ENCODE measurements at regions not wholly inside any gene's neighbourhood (a gene's known extent, or its start where the extent isn't known, plus 50 kb on each side); places are given as distances from the start of the nearest gene placed in this dataset.
"Not testable (repeated sequence)": the region's sequence is repeated elsewhere in the genome, so short reads cannot be mapped to it uniquely, and the experiment has no call there.

DNA sequence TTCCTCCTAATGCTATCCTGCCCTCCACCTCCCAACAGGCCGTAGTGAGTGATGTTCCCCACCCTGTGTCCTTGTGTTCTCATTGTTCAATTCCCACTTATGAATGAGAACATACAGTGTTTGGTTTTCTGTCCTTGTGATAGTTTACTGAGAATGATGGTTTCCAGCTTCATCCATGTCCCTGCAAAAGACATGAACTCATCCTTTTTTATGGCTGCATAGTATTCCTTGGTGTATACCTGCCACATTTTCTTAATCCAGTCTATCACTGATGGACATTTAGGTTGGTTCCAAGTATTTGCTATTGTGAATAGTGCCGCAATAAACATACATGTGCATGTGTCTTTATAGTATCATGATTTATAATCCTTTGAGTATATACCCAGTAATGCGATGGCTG is 88.5 kb upstream of the PABPC3 start:
- not testable (repeated sequence) for H2BK5ac ChIP-seq (ENCODE audit: low read depth, low read length, poor library complexity, severe bottlenecking); H3K4me1 ChIP-seq (ENCODE audit: control insufficient read depth, insufficient read depth, low read depth, low read length); DNase-seq; H3K9ac ChIP-seq (ENCODE audit: low read length); H3K27ac ChIP-seq (ENCODE audit: low read length, poor library complexity, severe bottlenecking); H3K14ac ChIP-seq (ENCODE audit: low read length in 2 of 2); H3K23ac ChIP-seq (ENCODE audit: low read length in 2 of 2); H3K79me1 ChIP-seq (replicated peaks; ENCODE audit: low read length, poor library complexity, severe bottlenecking); H4K8ac ChIP-seq (ENCODE audit: low read length); H3K36me3 ChIP-seq (ENCODE audit: control insufficient read depth in 1 of 2, insufficient read depth in 2 of 2, low read depth in 1 of 2, low read length in 2 of 2); H3K9me3 ChIP-seq (ENCODE audit: control insufficient read depth, low read length); H2BK15ac ChIP-seq (ENCODE audit: low read depth, poor library complexity, severe bottlenecking); H2BK12ac ChIP-seq (ENCODE audit: low read length in 2 of 2); H3K18ac ChIP-seq (ENCODE audit: low read depth in 1 of 2, low read length in 2 of 2); H3K27me3 ChIP-seq (ENCODE audit: control insufficient read depth in 1 of 2, insufficient read depth in 1 of 2, low read length in 2 of 2); H2AK5ac ChIP-seq (ENCODE audit: low read length, severe bottlenecking); H4K91ac ChIP-seq (ENCODE audit: low read length); H3K4ac ChIP-seq (ENCODE audit: low read depth in 1 of 2, low read length in 2 of 2); H3K4me3 ChIP-seq (ENCODE audit: insufficient read depth in 1 of 2, low read depth in 1 of 2, low read length in 2 of 2); H2AFZ ChIP-seq (ENCODE audit: low read depth, low read length); H2BK120ac ChIP-seq (ENCODE audit: low read depth, low read length); H3K4me2 ChIP-seq (ENCODE audit: low read length, poor library complexity, severe bottlenecking)
- 100% methylated on average over 1 of the region's 3 CpGs for WGBS

DNA sequence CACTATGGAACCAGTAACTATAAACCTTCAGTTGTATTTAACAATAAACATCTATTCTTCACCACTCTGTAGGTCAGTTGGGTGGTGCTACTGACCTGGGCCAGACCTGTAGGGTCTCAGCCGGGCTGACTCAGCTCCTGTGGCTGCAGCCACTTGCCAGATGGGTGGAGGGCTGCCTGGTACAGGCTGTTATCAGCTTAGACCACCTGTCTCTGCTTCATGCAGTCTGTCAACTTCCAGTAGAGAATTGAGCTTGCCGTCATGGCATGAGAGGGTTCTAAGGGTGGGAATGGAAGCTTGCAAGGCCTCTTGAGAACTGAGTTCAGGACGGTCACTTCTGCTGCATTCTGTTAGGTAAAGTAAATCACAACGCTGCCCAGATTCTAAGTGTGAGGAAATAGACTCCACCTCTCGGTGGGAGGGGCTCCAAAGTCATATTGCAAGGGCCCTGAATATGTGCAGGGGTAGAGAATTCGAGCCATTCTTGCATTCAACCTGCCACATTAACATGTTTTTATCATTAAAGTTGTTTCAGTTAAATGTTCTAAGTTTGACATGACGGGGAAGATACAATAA is 81.5 kb upstream of the PABPC3 start:
- not testable (repeated sequence) for H2BK120ac ChIP-seq (ENCODE audit: low read depth, low read length); H2AK5ac ChIP-seq (ENCODE audit: low read length, severe bottlenecking); H3K23ac ChIP-seq (ENCODE audit: low read length in 2 of 2); H3K4ac ChIP-seq (ENCODE audit: low read depth in 1 of 2, low read length in 2 of 2); H4K8ac ChIP-seq (ENCODE audit: low read length); H3K9me3 ChIP-seq (ENCODE audit: control insufficient read depth, low read length); H2BK15ac ChIP-seq (ENCODE audit: low read depth, poor library complexity, severe bottlenecking); H2AFZ ChIP-seq (ENCODE audit: low read depth, low read length); H3K4me3 ChIP-seq (ENCODE audit: insufficient read depth in 1 of 2, low read depth in 1 of 2, low read length in 2 of 2); DNase-seq; H3K9ac ChIP-seq (ENCODE audit: low read length); H3K18ac ChIP-seq (ENCODE audit: low read depth in 1 of 2, low read length in 2 of 2); H3K4me1 ChIP-seq (ENCODE audit: control insufficient read depth, insufficient read depth, low read depth, low read length); H4K91ac ChIP-seq (ENCODE audit: low read length); H2BK5ac ChIP-seq (ENCODE audit: low read depth, low read length, poor library complexity, severe bottlenecking); H3K79me1 ChIP-seq (replicated peaks; ENCODE audit: low read length, poor library complexity, severe bottlenecking); H3K27ac ChIP-seq (ENCODE audit: low read length, poor library complexity, severe bottlenecking); H2BK12ac ChIP-seq (ENCODE audit: low read length in 2 of 2); H3K4me2 ChIP-seq (ENCODE audit: low read length, poor library complexity, severe bottlenecking); H3K36me3 ChIP-seq (ENCODE audit: control insufficient read depth in 1 of 2, insufficient read depth in 2 of 2, low read depth in 1 of 2, low read length in 2 of 2); H3K14ac ChIP-seq (ENCODE audit: low read length in 2 of 2)
- 62% methylated on average over 4 of the region's 7 CpGs for WGBS
- peaks cover 9 to 43% of the 10 kb centered on the region in 2 experiments for H3K27me3 ChIP-seq (ENCODE audit: control insufficient read depth in 1 of 2, insufficient read depth in 1 of 2, low read length in 2 of 2)

DNA sequence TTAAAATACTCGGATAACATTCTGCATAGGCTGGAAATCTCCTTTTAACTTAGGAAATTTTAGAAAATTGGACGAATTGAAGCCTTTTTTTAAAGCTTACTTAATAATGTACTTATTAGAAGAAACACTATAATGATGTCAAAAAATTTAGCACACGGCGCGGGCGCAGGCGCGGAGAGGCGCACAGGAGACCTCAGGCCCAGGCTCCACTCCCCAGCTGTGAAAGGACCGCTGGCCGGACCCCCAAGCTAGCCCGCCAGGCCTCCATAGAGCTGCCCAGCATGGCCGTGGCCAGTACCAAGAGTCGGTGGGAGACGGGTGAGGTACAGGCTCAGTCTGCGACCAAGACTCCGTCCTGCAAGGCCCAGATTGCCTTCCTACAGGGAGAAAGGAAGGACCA is 78.8 kb upstream of the PABPC3 start:
- H3K27me3 ChIP-seq (ENCODE audit: control insufficient read depth in 1 of 2, insufficient read depth in 1 of 2, low read length in 2 of 2), result peaks cover 18 to 58% of the 10 kb centered on the region in 2 experiments
- not testable (repeated sequence) for H2BK12ac ChIP-seq (ENCODE audit: low read length in 2 of 2); H3K23ac ChIP-seq (ENCODE audit: low read length in 2 of 2); H2BK120ac ChIP-seq (ENCODE audit: low read depth, low read length); H2BK15ac ChIP-seq (ENCODE audit: low read depth, poor library complexity, severe bottlenecking); H3K9me3 ChIP-seq (ENCODE audit: control insufficient read depth, low read length); H3K4ac ChIP-seq (ENCODE audit: low read depth in 1 of 2, low read length in 2 of 2); H3K14ac ChIP-seq (ENCODE audit: low read length in 2 of 2); H3K4me1 ChIP-seq (ENCODE audit: control insufficient read depth, insufficient read depth, low read depth, low read length); H3K4me3 ChIP-seq (ENCODE audit: insufficient read depth in 1 of 2, low read depth in 1 of 2, low read length in 2 of 2); H2AFZ ChIP-seq (ENCODE audit: low read depth, low read length); H3K9ac ChIP-seq (ENCODE audit: low read length); H2BK5ac ChIP-seq (ENCODE audit: low read depth, low read length, poor library complexity, severe bottlenecking); H3K27ac ChIP-seq (ENCODE audit: low read length, poor library complexity, severe bottlenecking); H4K91ac ChIP-seq (ENCODE audit: low read length); H3K18ac ChIP-seq (ENCODE audit: low read depth in 1 of 2, low read length in 2 of 2); H2AK5ac ChIP-seq (ENCODE audit: low read length, severe bottlenecking); DNase-seq; H3K79me1 ChIP-seq (replicated peaks; ENCODE audit: low read length, poor library complexity, severe bottlenecking); H3K36me3 ChIP-seq (ENCODE audit: control insufficient read depth in 1 of 2, insufficient read depth in 2 of 2, low read depth in 1 of 2, low read length in 2 of 2); H3K4me2 ChIP-seq (ENCODE audit: low read length, poor library complexity, severe bottlenecking); H4K8ac ChIP-seq (ENCODE audit: low read length)
- 93% methylated on average over 16 of the region's 17 CpGs for WGBS

DNA sequence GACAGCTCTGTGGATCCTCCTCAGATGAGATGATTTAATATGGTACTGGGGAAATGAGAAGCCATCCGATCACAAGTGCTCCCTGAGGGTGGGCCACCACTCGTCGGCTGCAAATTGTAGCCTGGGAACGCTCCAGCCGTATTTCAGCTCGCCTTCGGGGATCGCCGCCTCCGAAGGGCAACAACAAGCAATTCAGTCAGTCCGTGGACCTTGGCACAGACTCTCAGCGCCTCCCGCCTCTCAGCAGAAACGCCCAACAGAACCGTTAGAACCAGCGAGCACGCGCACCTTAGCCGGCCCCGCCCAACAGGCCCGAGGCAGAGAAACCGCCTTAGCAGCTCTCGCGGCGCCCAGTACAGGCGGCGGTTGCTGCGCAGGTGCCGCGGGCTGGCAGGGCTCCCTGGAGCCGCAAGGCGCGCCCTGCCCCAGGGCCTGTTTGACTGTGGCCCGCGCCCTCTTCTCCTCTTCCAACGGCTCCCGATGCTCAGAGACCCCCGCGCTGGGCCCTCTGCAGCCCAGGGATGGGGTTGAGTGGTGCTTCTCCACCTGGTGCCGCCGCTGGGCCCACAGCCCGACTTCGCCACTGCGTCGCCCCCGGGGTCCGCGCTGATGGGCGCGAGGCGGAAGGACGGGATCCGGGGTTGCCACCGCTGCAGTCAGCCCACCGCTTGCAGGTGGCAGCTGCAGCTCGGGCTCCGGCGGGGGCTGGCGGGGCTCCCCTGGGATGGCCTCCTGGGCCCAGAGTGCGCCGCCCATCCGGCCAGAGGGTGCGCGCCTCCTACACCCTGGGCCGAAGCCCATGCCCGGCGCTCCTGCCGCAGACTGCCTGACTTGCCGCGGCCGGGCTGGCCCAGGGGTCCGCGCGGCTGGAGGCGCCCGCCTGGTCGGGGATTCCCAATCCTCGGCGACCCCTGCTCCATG is 77.9 kb upstream of the PABPC3 start:
- 6% methylated on average over 66 of the region's 79 CpGs for WGBS

More for the DNA sequence above, 77.9 kb upstream of the PABPC3 start:
- not testable (repeated sequence) for H3K27ac ChIP-seq (ENCODE audit: low read length, poor library complexity, severe bottlenecking); H2BK12ac ChIP-seq (ENCODE audit: low read length in 2 of 2); H3K79me1 ChIP-seq (replicated peaks; ENCODE audit: low read length, poor library complexity, severe bottlenecking); H3K36me3 ChIP-seq (ENCODE audit: control insufficient read depth in 1 of 2, insufficient read depth in 2 of 2, low read depth in 1 of 2, low read length in 2 of 2); H3K18ac ChIP-seq (ENCODE audit: low read depth in 1 of 2, low read length in 2 of 2); H2AFZ ChIP-seq (ENCODE audit: low read depth, low read length); H3K4ac ChIP-seq (ENCODE audit: low read depth in 1 of 2, low read length in 2 of 2); H3K4me1 ChIP-seq (ENCODE audit: control insufficient read depth, insufficient read depth, low read depth, low read length); H3K9ac ChIP-seq (ENCODE audit: low read length); H2BK15ac ChIP-seq (ENCODE audit: low read depth, poor library complexity, severe bottlenecking); H2BK5ac ChIP-seq (ENCODE audit: low read depth, low read length, poor library complexity, severe bottlenecking); H4K91ac ChIP-seq (ENCODE audit: low read length); H4K8ac ChIP-seq (ENCODE audit: low read length); H2BK120ac ChIP-seq (ENCODE audit: low read depth, low read length); DNase-seq; H2AK5ac ChIP-seq (ENCODE audit: low read length, severe bottlenecking); H3K9me3 ChIP-seq (ENCODE audit: control insufficient read depth, low read length); H3K23ac ChIP-seq (ENCODE audit: low read length in 2 of 2)
- Histone ChIP-seq H3K27me3 (ENCODE audit: control insufficient read depth in 1 of 2, insufficient read depth in 1 of 2, low read length in 2 of 2) (peaks cover 18 to 56% of the 10 kb centered on the region in 2 experiments), H3K14ac (ENCODE audit: low read length in 2 of 2) (peak overlapping the region in 1 of 2 experiments; percentile 48), H3K4me3 (ENCODE audit: insufficient read depth in 1 of 2, low read depth in 1 of 2, low read length in 2 of 2) (peak overlapping the region; percentile 44 to 62), H3K4me2 (ENCODE audit: low read length, poor library complexity, severe bottlenecking) (peak overlapping the region; percentile 91)
